CD14-positive monocyte (primary cell): ENCODE measurements at regions not wholly inside any gene's neighbourhood (a gene's known extent, or its start where the extent isn't known, plus 50 kb on each side); places are given as distances from the start of the nearest gene placed in this dataset.

Experiments
- DNase-seq, 3 donors: peaks; one replicate each; pipeline ENCODE4 v3.0.0-alpha.2; 2011 to 2022
- H2AFZ ChIP-seq: 2 replicates; pipeline ENCODE4 v1.6.0; 2012; ENCODE audit warnings: mild to moderate bottlenecking, low read depth, low read length, inconsistent platforms; ENCODE audit not compliant: insufficient read depth, poor library complexity, severe bottlenecking
- H3K27ac ChIP-seq, 2 donors: 1 replicate in 1 of 2; 2 replicates in 1 of 2; pipeline ENCODE4 v1.5.1; 2012 to 2013; ENCODE audit warnings: low read length in 2 of 2, control low read depth in 1 of 2, inconsistent platforms in 1 of 2, low read depth in 1 of 2, mild to moderate bottlenecking in 1 of 2
- H3K27me3 ChIP-seq, 2 donors: one replicate each; pipeline versions ENCODE4 v1.6.0 to v1.6.1; 2011 to 2013; ENCODE audit warnings: low read length in 2 of 2; ENCODE audit not compliant: control insufficient read depth in 2 of 2, insufficient read depth in 2 of 2
- H3K36me3 ChIP-seq, 2 donors: replicated peaks in 1 of 2; 1 replicate in 1 of 2; 2 replicates in 1 of 2; pipeline versions ENCODE4 v1.5.1 to v1.6.1; 2012 to 2013; ENCODE audit warnings: low read length in 2 of 2, control low read depth in 1 of 2, inconsistent platforms in 1 of 2, mild to moderate bottlenecking in 1 of 2; ENCODE audit not compliant: insufficient read depth in 2 of 2, control insufficient read depth in 1 of 2
- H3K4me1 ChIP-seq, 2 donors: 1 replicate in 1 of 2; 2 replicates in 1 of 2; pipeline versions ENCODE4 v1.5.1 to v1.6.1; 2012 to 2013; ENCODE audit warnings: low read length in 2 of 2, control low read depth in 1 of 2, inconsistent platforms in 1 of 2, mild to moderate bottlenecking in 1 of 2, moderate library complexity in 1 of 2; ENCODE audit not compliant: insufficient read depth in 2 of 2, control insufficient read depth in 1 of 2
- H3K4me2 ChIP-seq: replicated peaks from 2 replicates; pipeline ENCODE3; 2012; ENCODE audit warnings: low read length, moderate library complexity, mild to moderate bottlenecking; ENCODE audit not compliant: poor library complexity, severe bottlenecking; ENCODE audit errors: extremely low read depth
- H3K4me3 ChIP-seq, 3 experiments: fragments of 200-600 bp in 1 of 3; sonication (generic) in 1 of 3; replicated peaks in 1 of 3; 1 replicate in 2 of 3; 2 replicates in 1 of 3; pipeline ENCODE4 v1.5.1; 2011 to 2013; ENCODE audit warnings: low read length in 3 of 3, mild to moderate bottlenecking in 3 of 3, control low read depth in 2 of 3, low read depth in 2 of 3, inconsistent platforms in 1 of 3, moderate library complexity in 1 of 3
- H3K79me2 ChIP-seq: 2 replicates; pipeline ENCODE4 v1.6.0; 2012; ENCODE audit warnings: mild to moderate bottlenecking, control low read depth, inconsistent platforms, low read length, moderate library complexity; ENCODE audit not compliant: insufficient read depth
- H3K9ac ChIP-seq: 2 replicates; pipeline ENCODE4 v1.6.0; 2017; ENCODE audit warnings: low read length, mild to moderate bottlenecking; ENCODE audit not compliant: insufficient read depth, poor library complexity, severe bottlenecking
- H3K9me3 ChIP-seq, 2 donors: replicated peaks in 1 of 2; 1 replicate in 1 of 2; 2 replicates in 1 of 2; pipeline versions ENCODE4 v1.5.1 to v1.6.1; 2012 to 2013; ENCODE audit warnings: low read length in 2 of 2, control low read depth in 1 of 2; ENCODE audit not compliant: control insufficient read depth in 1 of 2, insufficient read depth in 1 of 2
- H4K20me1 ChIP-seq: 2 replicates; pipeline ENCODE4 v1.6.0; 2012; ENCODE audit warnings: mild to moderate bottlenecking, low read length, control low read depth, moderate library complexity; ENCODE audit not compliant: insufficient read depth
- H3K27ac Mint-ChIP-seq, 7 donors: one replicate each; pipeline ENCODE4 v1.8.0; 2020; ENCODE audit warnings: mild to moderate bottlenecking in 7 of 7, mixed read lengths in 7 of 7, moderate library complexity in 6 of 7, inconsistent platforms in 2 of 7
- H3K27me3 Mint-ChIP-seq, 3 donors: one replicate each; pipeline ENCODE4 v1.8.0; 2021 to 2022; ENCODE audit warnings: low read depth in 3 of 3, mild to moderate bottlenecking in 3 of 3, mixed read lengths in 3 of 3, moderate library complexity in 3 of 3, inconsistent platforms in 1 of 3
- H3K36me3 Mint-ChIP-seq, 2 donors: one replicate each; pipeline ENCODE4 v1.8.0; 2020; ENCODE audit warnings: mixed read lengths in 2 of 2, inconsistent platforms in 1 of 2, mild to moderate bottlenecking in 1 of 2
- H3K4me1 Mint-ChIP-seq: one replicate; pipeline ENCODE4 v1.8.0; 2020; ENCODE audit warnings: mild to moderate bottlenecking, mixed read lengths
- H3K4me3 Mint-ChIP-seq, 2 donors: one replicate each; pipeline ENCODE4 v1.8.0; 2020; ENCODE audit warnings: mild to moderate bottlenecking in 2 of 2, mixed read lengths in 2 of 2, moderate library complexity in 1 of 2
- H3K9me3 Mint-ChIP-seq, 7 donors: one replicate each; pipeline ENCODE4 v1.8.0; 2020 to 2022; ENCODE audit warnings: mixed read lengths in 7 of 7, mild to moderate bottlenecking in 6 of 7, moderate library complexity in 6 of 7, inconsistent platforms in 2 of 7
- CTCF ChIP-seq: fragments of 200-600 bp; IDR thresholded peaks from one replicate; pipeline ENCODE4 v1.8.0; 2022; ENCODE audit warnings: antibody characterized with exemption, mild to moderate bottlenecking
- WGBS: methylation state at CpG from one replicate; pipeline ENCODE4 v1.1.5; 2013; ENCODE audit warnings: missing lambda C conversion rate; ENCODE audit not compliant: insufficient coverage; 5-methylcytosine and 5-hydroxymethylcytosine counted together
- intact Hi-C, 2 donors: fragments of 100-400 bp; cut with micrococcal nuclease; formaldehyde crosslinking; loops; one replicate each; pipeline versions ENCODE4 v1.15.0 to v1.15.1; 2023

GRCh38 chr5:163089926-163090325, 347.5 kb upstream of the CCNG1 start:
- Histone ChIP-seq H2AFZ (no peak overlapping the region), H3K4me3 (no peak overlapping the region), H3K4me1 (no peaks in the 10 kb centered on the region), H3K9ac (no peak overlapping the region), H3K9me3 (no peaks in the 10 kb centered on the region), H3K27me3 (no peaks in the 10 kb centered on the region), H3K4me2 (no peak overlapping the region), H3K36me3 (no peaks in the 10 kb centered on the region), H4K20me1 (no peaks in the 10 kb centered on the region), H3K27ac (no peak overlapping the region), H3K79me2 (no peaks in the 10 kb centered on the region)
- DNase-seq = no peak
- H3K36me3 Mint-ChIP-seq = no peaks in the 10 kb centered on the region
- intact Hi-C loops = no loop called here
- H3K9me3 Mint-ChIP-seq = peaks cover 0 to 3% (median 0%) of the 10 kb centered on the region in 7 donors
- no CpG with 5 or more reads among the region's 1 CpG for WGBS
- H3K4me3 Mint-ChIP-seq = no peak overlapping the region
- no peaks in the 10 kb centered on the region for H3K27me3 Mint-ChIP-seq
- TF ChIP-seq CTCF = no peak
- H3K27ac Mint-ChIP-seq = no peak overlapping the region
- no peaks in the 10 kb centered on the region for H3K4me1 Mint-ChIP-seq

GRCh38 chr5:163094492-163095180, 342.8 kb upstream of the CCNG1 start:
- Histone ChIP-seq H3K4me3 (no peak overlapping the region), H2AFZ (no peak overlapping the region), H4K20me1 (no peaks in the 10 kb centered on the region), H3K79me2 (no peaks in the 10 kb centered on the region), H3K9ac (no peak overlapping the region), H3K36me3 (no peaks in the 10 kb centered on the region), H3K4me1 (no peaks in the 10 kb centered on the region), H3K27me3 (no peaks in the 10 kb centered on the region), H3K4me2 (no peak overlapping the region), H3K27ac (no peak overlapping the region), H3K9me3 (no peaks in the 10 kb centered on the region)
- no peak for DNase-seq
- H3K27ac Mint-ChIP-seq = no peak overlapping the region
- no peak for TF ChIP-seq CTCF
- intact Hi-C loops = no loop called here
- H3K36me3 Mint-ChIP-seq = no peaks in the 10 kb centered on the region
- H3K9me3 Mint-ChIP-seq = peaks cover 0 to 3% (median 0%) of the 10 kb centered on the region in 7 donors
- WGBS = no CpG with 5 or more reads among the region's 8 CpGs
- no peak overlapping the region for H3K4me3 Mint-ChIP-seq
- H3K4me1 Mint-ChIP-seq = no peaks in the 10 kb centered on the region
- H3K27me3 Mint-ChIP-seq = no peaks in the 10 kb centered on the region
